CD4-positive, CD25-positive, alpha-beta regulatory T cell (primary cell): ENCODE measurements at regions not wholly inside any gene's neighbourhood (a gene's known extent, or its start where the extent isn't known, plus 50 kb on each side); places are given as distances from the start of the nearest gene placed in this dataset.

Experiments
- ATAC-seq, 2 donors: fragments of 150-1000 bp; cut with Tn5 transposase; one replicate each; pipeline ENCODE4 v1.10.0; 2021; ENCODE audit warnings: low read depth in 2 of 2, moderate number of reproducible peaks in 2 of 2, moderate library complexity in 1 of 2
- DNase-seq, 3 donors: peaks; one replicate each; pipeline versions ENCODE4 v3.0.0 to v3.0.0-alpha.2; 2012 to 2022; ENCODE audit warnings: mixed read lengths in 1 of 3
- H3K27ac ChIP-seq: one replicate; pipeline ENCODE4 v1.7.0; 2013; ENCODE audit warnings: mild to moderate bottlenecking, low read length; ENCODE audit not compliant: insufficient read depth, poor library complexity, severe bottlenecking
- H3K27me3 ChIP-seq: one replicate; pipeline ENCODE4 v1.7.0; 2013; ENCODE audit warnings: low read length; ENCODE audit not compliant: control insufficient read depth, insufficient read depth
- H3K36me3 ChIP-seq: one replicate; pipeline ENCODE4 v1.7.0; 2013; ENCODE audit warnings: mild to moderate bottlenecking, low read length, moderate library complexity; ENCODE audit not compliant: control insufficient read depth, insufficient read depth
- H3K4me1 ChIP-seq: 2 replicates; pipeline ENCODE4 v1.7.0; 2013; ENCODE audit warnings: mild to moderate bottlenecking, low read length; ENCODE audit not compliant: insufficient read depth, control insufficient read depth, poor library complexity, severe bottlenecking
- H3K4me3 ChIP-seq: one replicate; pipeline ENCODE4 v1.7.0; 2013; ENCODE audit warnings: low read depth, mild to moderate bottlenecking, low read length, moderate library complexity
- H3K9me3 ChIP-seq, 2 experiments: 1 replicate in 1 of 2; 2 replicates in 1 of 2; pipeline ENCODE4 v1.7.0; 2013; ENCODE audit warnings: low read length in 2 of 2, mild to moderate bottlenecking in 1 of 2, moderate library complexity in 1 of 2; ENCODE audit not compliant: control insufficient read depth in 2 of 2
- H3K27ac Mint-ChIP-seq, 3 donors: one replicate each; pipeline ENCODE4 v1.8.0; 2020 to 2022; ENCODE audit warnings: mild to moderate bottlenecking in 3 of 3, mixed read lengths in 3 of 3, moderate library complexity in 2 of 3
- H3K27me3 Mint-ChIP-seq: one replicate; pipeline ENCODE4 v1.8.0; 2022; ENCODE audit warnings: mild to moderate bottlenecking, mixed read lengths
- H3K36me3 Mint-ChIP-seq: one replicate; pipeline ENCODE4 v1.8.0; 2020; ENCODE audit warnings: mixed read lengths
- H3K4me1 Mint-ChIP-seq, 4 donors: one replicate each; pipeline ENCODE4 v1.8.0; 2020 to 2022; ENCODE audit warnings: mixed read lengths in 4 of 4, mild to moderate bottlenecking in 1 of 4
- H3K4me3 Mint-ChIP-seq, 4 donors: one replicate each; pipeline ENCODE4 v1.8.0; 2020 to 2022; ENCODE audit warnings: mild to moderate bottlenecking in 4 of 4, mixed read lengths in 4 of 4, moderate library complexity in 3 of 4
- H3K9me3 Mint-ChIP-seq, 7 donors: one replicate each; pipeline ENCODE4 v1.8.0; 2020 to 2022; ENCODE audit warnings: mixed read lengths in 7 of 7, mild to moderate bottlenecking in 3 of 7, moderate library complexity in 2 of 7

- DNase-seq (no peak), ATAC-seq (no peak)
- Histone ChIP-seq H3K27me3 (no peaks in the 10 kb centered on the region), H3K9me3 (no peaks in the 10 kb centered on the region), H3K36me3 (no peaks in the 10 kb centered on the region), H3K4me3 (no peak overlapping the region), H3K27ac (no peak overlapping the region), H3K4me1 (no peaks in the 10 kb centered on the region)
- peaks cover 0 to 4% (median 0%) of the 10 kb centered on the region in 4 donors for H3K4me1 Mint-ChIP-seq
- no peak overlapping the region for H3K4me3 Mint-ChIP-seq
- H3K36me3 Mint-ChIP-seq = no peaks in the 10 kb centered on the region
- peaks cover 0 to 7% (median 5%) of the 10 kb centered on the region in 7 donors for H3K9me3 Mint-ChIP-seq
- no peak overlapping the region for H3K27ac Mint-ChIP-seq
- no peaks in the 10 kb centered on the region for H3K27me3 Mint-ChIP-seq
Observed at GRCh38 chr2:41241325-41242000, 789.6 kb upstream of the SLC8A1 start.

GRCh38 chr2:41242001-41242331, 790.1 kb upstream of the SLC8A1 start:
- H3K4me3 Mint-ChIP-seq = no peak overlapping the region
- no peak overlapping the region for H3K4me3 ChIP-seq
- no peak overlapping the region for H3K27ac Mint-ChIP-seq
- H3K9me3 ChIP-seq = no peaks in the 10 kb centered on the region
- no peaks in the 10 kb centered on the region for H3K27me3 Mint-ChIP-seq
- H3K4me1 Mint-ChIP-seq = peaks cover 0 to 4% (median 0%) of the 10 kb centered on the region in 4 donors
- H3K36me3 ChIP-seq = no peaks in the 10 kb centered on the region
- no peaks in the 10 kb centered on the region for H3K36me3 Mint-ChIP-seq
- no peaks in the 10 kb centered on the region for H3K27me3 ChIP-seq
- ATAC-seq (no peak), DNase-seq (no peak)
- H3K4me1 ChIP-seq = no peaks in the 10 kb centered on the region
- no peak overlapping the region for H3K27ac ChIP-seq
- peaks cover 0 to 7% (median 5%) of the 10 kb centered on the region in 7 donors for H3K9me3 Mint-ChIP-seq

GRCh38 chr2:41267929-41268659, 779.7 kb upstream of the PKDCC start:
- Mint-ChIP-seq H3K36me3 (no peaks in the 10 kb centered on the region), H3K27me3 (no peaks in the 10 kb centered on the region), H3K9me3 (peaks cover 0 to 1% (median 0%) of the 10 kb centered on the region in 7 donors), H3K27ac (no peak overlapping the region), H3K4me3 (no peak overlapping the region), H3K4me1 (no peaks in the 10 kb centered on the region)
- DNase-seq = no peak
- Histone ChIP-seq H3K36me3 (no peaks in the 10 kb centered on the region), H3K27ac (no peak overlapping the region), H3K27me3 (no peaks in the 10 kb centered on the region), H3K4me3 (no peak overlapping the region), H3K9me3 (no peaks in the 10 kb centered on the region), H3K4me1 (no peaks in the 10 kb centered on the region)
- ATAC-seq = no peak

GRCh38 chr2:41283079-41283775, 764.6 kb upstream of the PKDCC start:
- Mint-ChIP-seq H3K27me3 (no peaks in the 10 kb centered on the region), H3K27ac (no peak overlapping the region), H3K9me3 (peaks cover 0 to 1% (median 0%) of the 10 kb centered on the region in 7 donors), H3K4me3 (no peak overlapping the region), H3K36me3 (no peaks in the 10 kb centered on the region), H3K4me1 (no peaks in the 10 kb centered on the region)
- Histone ChIP-seq H3K27me3 (no peaks in the 10 kb centered on the region), H3K4me3 (no peak overlapping the region), H3K27ac (no peak overlapping the region), H3K9me3 (no peaks in the 10 kb centered on the region), H3K4me1 (no peaks in the 10 kb centered on the region), H3K36me3 (no peaks in the 10 kb centered on the region)
- no peak for ATAC-seq
- no peak for DNase-seq

- ATAC-seq = no peak
Observed at GRCh38 chr2:41293491-41293890, 754.3 kb upstream of the PKDCC start.

GRCh38 chr2:41294331-41294730, 753.5 kb upstream of the PKDCC start:
- Mint-ChIP-seq H3K4me3 (no peak overlapping the region), H3K27ac (no peak overlapping the region), H3K36me3 (no peaks in the 10 kb centered on the region), H3K9me3 (peaks cover 0 to 6% (median 0%) of the 10 kb centered on the region in 7 donors), H3K4me1 (no peaks in the 10 kb centered on the region), H3K27me3 (no peaks in the 10 kb centered on the region)
- H3K4me3 ChIP-seq = no peak overlapping the region
- no peak overlapping the region for H3K27ac ChIP-seq
- no peak for ATAC-seq
- H3K9me3 ChIP-seq = no peaks in the 10 kb centered on the region
- no peaks in the 10 kb centered on the region for H3K36me3 ChIP-seq
- DNase-seq = no peak
- no peaks in the 10 kb centered on the region for H3K4me1 ChIP-seq
- no peaks in the 10 kb centered on the region for H3K27me3 ChIP-seq

More at GRCh38 chr2:41293491-41293890, 754.3 kb upstream of the PKDCC start:
- Histone ChIP-seq H3K36me3 (no peaks in the 10 kb centered on the region), H3K27me3 (no peaks in the 10 kb centered on the region), H3K27ac (no peak overlapping the region), H3K4me3 (no peak overlapping the region), H3K9me3 (no peaks in the 10 kb centered on the region), H3K4me1 (no peaks in the 10 kb centered on the region)
- no peak for DNase-seq
- H3K36me3 Mint-ChIP-seq = no peaks in the 10 kb centered on the region
- no peaks in the 10 kb centered on the region for H3K27me3 Mint-ChIP-seq
- no peak overlapping the region for H3K4me3 Mint-ChIP-seq
- H3K27ac Mint-ChIP-seq = no peak overlapping the region
- H3K4me1 Mint-ChIP-seq = no peaks in the 10 kb centered on the region
- peaks cover 0 to 6% (median 0%) of the 10 kb centered on the region in 7 donors for H3K9me3 Mint-ChIP-seq

GRCh38 chr2:41313082-41313481, 734.7 kb upstream of the PKDCC start:
- no peaks in the 10 kb centered on the region for H3K27me3 Mint-ChIP-seq
- DNase-seq (no peak), ATAC-seq (no peak)
- H3K36me3 ChIP-seq = no peaks in the 10 kb centered on the region
- peaks cover 0 to 3% (median 1%) of the 10 kb centered on the region in 7 donors for H3K9me3 Mint-ChIP-seq
- no peaks in the 10 kb centered on the region for H3K4me1 ChIP-seq
- no peaks in the 10 kb centered on the region for H3K9me3 ChIP-seq
- H3K27ac ChIP-seq = no peak overlapping the region
- H3K4me1 Mint-ChIP-seq = no peaks in the 10 kb centered on the region
- H3K36me3 Mint-ChIP-seq = no peaks in the 10 kb centered on the region
- H3K27ac Mint-ChIP-seq = no peak overlapping the region
- no peak overlapping the region for H3K4me3 ChIP-seq
- H3K27me3 ChIP-seq = no peaks in the 10 kb centered on the region
- no peak overlapping the region for H3K4me3 Mint-ChIP-seq
